Cardiac muscle cell (in vitro differentiated cells and primary cell): ENCODE measurements at regions not wholly inside any gene's neighbourhood (a gene's known extent, or its start where the extent isn't known, plus 50 kb on each side); places are given as distances from the start of the nearest gene placed in this dataset.
"Not testable (repeated sequence)": the region's sequence is repeated elsewhere in the genome, so short reads cannot be mapped to it uniquely, and the experiment has no call there.

Source experiments
- DNase-seq, 2 donors: peaks; one replicate each; pipeline versions ENCODE4 v3.0.0 to v3.0.0-alpha.2; 2010 to 2017; ENCODE audit warnings: low read depth in 1 of 2, low spot score in 1 of 2
- H3K27ac ChIP-seq: fragments of 200-600 bp; sonication (generic); 2 replicates; pipeline ENCODE4 v1.5.1; 2016
- H3K27me3 ChIP-seq: fragments of 200-600 bp; sonication (generic); 2 replicates; pipeline ENCODE4 v1.6.0; 2016; ENCODE audit warnings: control low read depth
- H3K36me3 ChIP-seq: fragments of 200-600 bp; sonication (generic); 2 replicates; pipeline ENCODE4 v1.5.1; 2016; ENCODE audit warnings: control low read depth
- H3K4me1 ChIP-seq: fragments of 200-600 bp; sonication (generic); 2 replicates; pipeline ENCODE4 v1.8.1; 2017; ENCODE audit warnings: low read depth, mild to moderate bottlenecking, mixed run types
- H3K4me3 ChIP-seq: fragments of 200-600 bp; sonication (generic); 2 replicates; pipeline ENCODE4 v1.5.1; 2016; ENCODE audit warnings: mild to moderate bottlenecking
- H3K9me3 ChIP-seq: fragments of 200-600 bp; sonication (generic); 2 replicates; pipeline ENCODE4 v1.5.1; 2017; ENCODE audit warnings: low read depth, mild to moderate bottlenecking, control low read depth
- CTCF ChIP-seq: IDR thresholded peaks from 2 replicates; pipeline ENCODE4 v1.5.1; 2012; ENCODE audit warnings: low read depth, mild to moderate bottlenecking, low read length

- H3K36me3 ChIP-seq: no peaks in the 10 kb centered on the region
- no peaks in the 10 kb centered on the region for H3K9me3 ChIP-seq
- H3K4me3 ChIP-seq: no peak overlapping the region
- no peak for DNase-seq
- no peaks in the 10 kb centered on the region for H3K4me1 ChIP-seq
- H3K27me3 ChIP-seq: no peaks in the 10 kb centered on the region
- no peak for TF ChIP-seq CTCF
- no peak overlapping the region for H3K27ac ChIP-seq
These were observed 314.1 kb downstream of the RAPGEF2 start for GRCh38 chr4:159416996-159417395.

GRCh38 chr4:159420162-159421057 lies 317.5 kb downstream of the RAPGEF2 start:
- H3K9me3 ChIP-seq: no peaks in the 10 kb centered on the region
- H3K4me3 ChIP-seq: no peak overlapping the region
- H3K27ac ChIP-seq: no peak overlapping the region
- no peaks in the 10 kb centered on the region for H3K4me1 ChIP-seq
- H3K36me3 ChIP-seq: no peaks in the 10 kb centered on the region
- peak in 1 of 2 donors; percentile 17 for DNase-seq
- TF ChIP-seq CTCF: no peak
- H3K27me3 ChIP-seq: no peaks in the 10 kb centered on the region

- H3K27me3 ChIP-seq, H3K36me3 ChIP-seq, H3K4me1 ChIP-seq, DNase-seq, H3K4me3 ChIP-seq, H3K27ac ChIP-seq, H3K9me3 ChIP-seq: not testable (repeated sequence)
These were observed 318.2 kb downstream of the RAPGEF2 start for GRCh38 chr4:159421058-159421419.

- DNase-seq: no peak
- Histone ChIP-seq H3K27me3 (no peaks in the 10 kb centered on the region), H3K9me3 (no peaks in the 10 kb centered on the region), H3K36me3 (no peaks in the 10 kb centered on the region), H3K4me3 (no peak overlapping the region), H3K27ac (no peak overlapping the region), H3K4me1 (peaks cover 5% of the 10 kb centered on the region)
- TF ChIP-seq CTCF: no peak
These were observed 319.1 kb downstream of the RAPGEF2 start for GRCh38 chr4:159422019-159422418.

GRCh38 chr4:159422626-159423025 lies 319.7 kb downstream of the RAPGEF2 start:
- peaks cover 5% of the 10 kb centered on the region for H3K4me1 ChIP-seq
- H3K27ac ChIP-seq: no peak overlapping the region
- no peaks in the 10 kb centered on the region for H3K36me3 ChIP-seq
- H3K9me3 ChIP-seq: no peaks in the 10 kb centered on the region
- H3K27me3 ChIP-seq: no peaks in the 10 kb centered on the region
- no peak for DNase-seq
- no peak for TF ChIP-seq CTCF
- no peak overlapping the region for H3K4me3 ChIP-seq

- H3K36me3 ChIP-seq: no peaks in the 10 kb centered on the region
- DNase-seq: no peak
- no peak overlapping the region for H3K4me3 ChIP-seq
- no peak overlapping the region for H3K27ac ChIP-seq
- H3K9me3 ChIP-seq: no peaks in the 10 kb centered on the region
- no peak for TF ChIP-seq CTCF
- H3K27me3 ChIP-seq: no peaks in the 10 kb centered on the region
- peaks cover 14% of the 10 kb centered on the region for H3K4me1 ChIP-seq
These were observed 322.9 kb downstream of the RAPGEF2 start for GRCh38 chr4:159425737-159426305.
